Activated CD8-positive, alpha-beta T cell treated with anti-CD3 and anti-CD28 coated beads for 36 hours (primary cell): ENCODE measurements at regions not wholly inside any gene's neighbourhood (a gene's known extent, or its start where the extent isn't known, plus 50 kb on each side); places are given as distances from the start of the nearest gene placed in this dataset.

Experiments
- ATAC-seq: fragments of 200-7000 bp; cut with Tn5 transposase; one replicate; pipeline ENCODE4 v1.10.0; 2021; ENCODE audit warnings: mild to moderate bottlenecking, moderate library complexity
- CTCF ChIA-PET: fragments of 350-600 bp; sonication (Branson Sonifier 250); formaldehyde crosslinking; loops from one replicate; lab custom pipeline; 2021; ENCODE audit warnings: antibody characterized with exemption; lab: Charles Lee
- POLR2A ChIA-PET: fragments of 350-600 bp; sonication (Branson Sonifier 250); formaldehyde crosslinking; loops from one replicate; lab custom pipeline; 2021; ENCODE audit warnings: antibody characterized with exemption; lab: Charles Lee
- DNase-seq: peaks from one replicate; pipeline ENCODE4 v3.0.0-alpha.2; 2020
- H3K27ac Mint-ChIP-seq: one replicate; pipeline ENCODE4 v1.8.0; 2021; ENCODE audit warnings: mild to moderate bottlenecking, mixed read lengths
- H3K27me3 Mint-ChIP-seq: one replicate; pipeline ENCODE4 v1.8.0; 2021; ENCODE audit warnings: mixed read lengths
- H3K36me3 Mint-ChIP-seq: one replicate; pipeline ENCODE4 v1.8.0; 2021; ENCODE audit warnings: low read depth, mixed read lengths
- H3K4me1 Mint-ChIP-seq: one replicate; pipeline ENCODE4 v1.8.0; 2021; ENCODE audit warnings: low read depth, mixed read lengths
- H3K4me3 Mint-ChIP-seq: one replicate; pipeline ENCODE4 v1.8.0; 2021; ENCODE audit warnings: mild to moderate bottlenecking, moderate library complexity, mixed read lengths
- H3K9me3 Mint-ChIP-seq: one replicate; pipeline ENCODE4 v1.8.0; 2021; ENCODE audit warnings: mixed read lengths
- CTCF ChIP-seq: fragments of 200-600 bp; IDR thresholded peaks from one replicate; pipeline ENCODE4 v1.8.0; 2022; ENCODE audit warnings: antibody characterized with exemption, mild to moderate bottlenecking
- intact Hi-C: fragments of 100-400 bp; cut with micrococcal nuclease; formaldehyde crosslinking; loops from one replicate; pipeline ENCODE4 v1.10.0; 2022

DNA sequence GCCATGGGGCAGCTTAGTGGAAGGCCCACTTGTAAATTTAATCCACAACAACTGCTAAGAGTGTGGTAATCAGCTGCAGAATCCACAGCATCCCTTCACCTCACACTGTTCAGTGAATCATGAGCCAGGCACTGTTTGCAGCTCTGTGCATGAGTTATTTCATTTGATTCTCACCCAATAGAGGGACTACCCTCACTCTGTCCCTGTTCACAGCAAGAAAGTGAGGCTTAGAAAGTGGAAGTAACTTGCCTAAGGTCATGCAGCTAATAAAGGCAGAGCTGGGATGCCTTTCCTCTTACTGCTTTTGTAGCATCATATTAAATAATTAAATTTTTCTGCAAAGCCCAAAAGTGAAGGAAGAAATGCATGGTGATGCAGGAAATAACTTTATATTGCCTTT, 346.5 kb upstream of the PLD5 start:
- no peak overlapping the region for H3K4me3 Mint-ChIP-seq
- intact Hi-C loops, result no loop called here
- ChIA-PET POLR2A (no interaction called here), CTCF (no interaction called here)
- peaks cover 2% of the 10 kb centered on the region for H3K27me3 Mint-ChIP-seq
- DNase-seq (no peak), ATAC-seq (no peak)
- H3K36me3 Mint-ChIP-seq, result no peaks in the 10 kb centered on the region
- H3K9me3 Mint-ChIP-seq, result no peaks in the 10 kb centered on the region
- no peaks in the 10 kb centered on the region for H3K4me1 Mint-ChIP-seq
- no peak overlapping the region for H3K27ac Mint-ChIP-seq
- TF ChIP-seq CTCF, result no peak

DNA sequence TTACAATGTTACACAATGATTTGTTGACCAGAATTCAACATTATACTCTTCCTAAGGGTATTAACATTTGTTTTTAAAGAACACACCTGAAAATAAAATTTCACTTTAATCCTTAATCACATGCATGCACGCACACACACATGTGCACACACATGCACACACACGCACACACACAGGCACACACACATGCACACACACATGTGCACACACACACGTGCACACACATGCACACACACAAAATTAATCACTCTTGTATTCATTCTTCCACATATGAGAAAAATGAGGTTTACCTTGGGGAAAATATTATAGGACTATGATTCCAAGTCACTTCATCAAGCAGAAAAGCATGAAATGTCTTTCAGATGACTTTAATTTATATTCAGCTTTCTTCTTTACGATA, 331.8 kb upstream of the PLD5 start:
- H3K4me3 Mint-ChIP-seq, result no peak overlapping the region
- no peaks in the 10 kb centered on the region for H3K36me3 Mint-ChIP-seq
- DNase-seq, result no peak
- POLR2A ChIA-PET, result no interaction called here
- no peaks in the 10 kb centered on the region for H3K27me3 Mint-ChIP-seq
- CTCF ChIA-PET, result no interaction called here
- TF ChIP-seq CTCF, result no peak
- H3K9me3 Mint-ChIP-seq, result peaks cover 4% of the 10 kb centered on the region
- intact Hi-C loops, result no loop called here
- H3K4me1 Mint-ChIP-seq, result no peaks in the 10 kb centered on the region
- no peak overlapping the region for H3K27ac Mint-ChIP-seq
- no peak for ATAC-seq

DNA sequence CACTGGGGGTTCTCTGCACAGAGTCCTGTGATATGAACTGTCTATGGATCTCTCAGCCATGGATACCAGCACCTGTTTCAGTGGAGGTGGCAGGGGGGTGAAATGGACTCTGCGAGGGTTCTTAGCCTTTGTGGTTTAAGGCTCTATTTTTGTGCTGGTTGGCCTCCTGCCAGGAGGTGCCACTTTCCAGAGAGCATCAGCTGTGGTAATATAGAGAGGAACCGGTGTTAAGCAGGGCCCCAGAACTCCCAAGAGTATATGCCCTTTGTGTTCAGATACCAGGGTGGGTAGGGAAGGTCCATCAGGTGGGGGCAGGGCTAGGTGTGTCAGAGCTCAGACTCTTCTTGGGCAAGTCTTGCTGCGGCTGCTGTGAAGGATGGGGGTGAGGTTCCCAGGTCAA, 330.0 kb upstream of the PLD5 start:
- H3K36me3 Mint-ChIP-seq, result no peaks in the 10 kb centered on the region
- intact Hi-C loops, result no loop called here
- ChIA-PET POLR2A (no interaction called here), CTCF (no interaction called here)
- ATAC-seq (no peak), DNase-seq (no peak)
- H3K27me3 Mint-ChIP-seq, result no peaks in the 10 kb centered on the region
- no peaks in the 10 kb centered on the region for H3K4me1 Mint-ChIP-seq
- TF ChIP-seq CTCF, result no peak
- no peak overlapping the region for H3K27ac Mint-ChIP-seq
- peaks cover 6% of the 10 kb centered on the region for H3K9me3 Mint-ChIP-seq
- no peak overlapping the region for H3K4me3 Mint-ChIP-seq

DNA sequence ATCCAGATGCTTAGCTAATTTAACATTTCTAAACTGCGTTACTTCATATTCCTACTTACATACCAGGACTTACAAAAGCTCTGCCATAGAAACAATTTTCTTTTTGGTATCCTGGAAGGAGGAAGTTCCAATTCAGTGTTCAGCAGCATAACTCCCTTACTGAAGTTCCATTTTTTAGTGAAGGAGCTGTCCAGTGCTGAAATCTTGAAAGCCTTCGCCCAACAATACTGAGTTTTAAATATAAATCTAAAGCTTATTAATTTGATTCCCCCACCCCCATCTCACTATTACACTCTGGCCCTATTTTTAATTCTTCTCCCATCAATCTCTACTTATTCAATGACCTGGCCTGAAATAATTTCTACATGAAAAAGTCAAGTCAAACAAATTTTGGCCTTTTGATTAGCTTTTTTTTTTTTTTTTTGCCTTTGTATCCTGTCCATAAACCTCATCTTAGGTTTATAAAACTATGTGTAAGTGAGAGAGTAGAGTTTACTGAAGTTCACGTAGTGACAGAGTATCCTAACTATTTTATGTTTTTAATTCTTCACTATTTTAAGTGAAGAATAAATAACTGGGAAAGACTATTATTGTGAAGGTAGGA, 323.0 kb upstream of the PLD5 start:
- no peak overlapping the region for H3K27ac Mint-ChIP-seq

GRCh38 chr1:242842094-242842493, 317.6 kb upstream of the PLD5 start:
- DNase-seq, result no peak
- ATAC-seq, result no peak
- no peak for TF ChIP-seq CTCF
- intact Hi-C loops, result no loop called here
- ChIA-PET CTCF (no interaction called here), POLR2A (interaction anchor here (0.9 kb wide), 1 partner anchor 493 kb away, joined by 3 read pairs; no protein-coding TSS in a partner anchor)
- no peak overlapping the region for H3K4me3 Mint-ChIP-seq
- H3K4me1 Mint-ChIP-seq, result no peaks in the 10 kb centered on the region
- no peaks in the 10 kb centered on the region for H3K36me3 Mint-ChIP-seq
- H3K9me3 Mint-ChIP-seq, result peaks cover 12% of the 10 kb centered on the region
- no peak overlapping the region for H3K27ac Mint-ChIP-seq
- no peaks in the 10 kb centered on the region for H3K27me3 Mint-ChIP-seq

More for the DNA sequence above, 323.0 kb upstream of the PLD5 start:
- intact Hi-C loops, result no loop called here
- no peak overlapping the region for H3K4me3 Mint-ChIP-seq
- no peaks in the 10 kb centered on the region for H3K27me3 Mint-ChIP-seq
- no peak for ATAC-seq
- ChIA-PET POLR2A (no interaction called here), CTCF (no interaction called here)
- DNase-seq, result no peak
- peaks cover 17% of the 10 kb centered on the region for H3K9me3 Mint-ChIP-seq
- no peak for TF ChIP-seq CTCF
- no peaks in the 10 kb centered on the region for H3K36me3 Mint-ChIP-seq
- H3K4me1 Mint-ChIP-seq, result no peaks in the 10 kb centered on the region
